ENCODE measurements at regions not wholly inside any gene's neighbourhood (a gene's known extent, or its start where the extent isn't known, plus 50 kb on each side); places are given as distances from the start of the nearest gene placed in this dataset.

DNA sequence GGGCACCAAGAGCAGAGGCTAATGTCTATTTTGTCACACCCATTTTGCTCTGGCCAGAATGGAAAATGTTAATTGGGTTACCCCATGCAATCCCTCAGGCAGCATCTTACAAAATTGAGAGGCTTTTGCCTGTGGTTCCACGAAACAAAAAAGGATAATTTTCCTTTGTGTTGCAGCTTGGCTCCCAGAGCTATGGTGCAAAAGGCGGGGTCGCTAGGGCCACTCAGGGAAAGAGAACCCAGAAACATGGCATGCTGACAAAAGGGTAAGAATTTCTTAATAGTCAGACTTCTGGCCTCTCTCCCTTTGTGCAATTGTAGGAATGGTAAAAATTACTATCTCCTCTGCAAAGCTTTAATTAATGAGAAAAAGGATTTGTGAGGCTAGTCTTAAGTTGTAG, 119.6 kb upstream of the BANK1 start:
- H3K36me3 ChIP-seq (ENCODE audit: control insufficient read depth, insufficient read depth, low read length), result no peaks in the 10 kb centered on the region
- CTCF ChIA-PET, result no interaction called here
- H3K27me3 ChIP-seq (ENCODE audit: control insufficient read depth, insufficient read depth, low read length), result no peaks in the 10 kb centered on the region
- no peak for TF ChIP-seq CTCF (IDR thresholded peaks at IDR 0.05; ENCODE audit: insufficient read depth, low read depth, low read length)
- DNase-seq (ENCODE audit: low read depth), result no peak
- H3K4me3 ChIP-seq (ENCODE audit: low read depth, low read length), result no peak overlapping the region
- POLR2A ChIA-PET, result interaction anchor here (0.6 kb wide), 1 partner anchor 59 kb away, joined by 3 read pairs; no protein-coding TSS in a partner anchor

- CTCF ChIA-PET, result no interaction called here
- no peak for TF ChIP-seq CTCF (IDR thresholded peaks at IDR 0.05; ENCODE audit: insufficient read depth, low read depth, low read length)
- Histone ChIP-seq H3K27me3 (ENCODE audit: control insufficient read depth, insufficient read depth, low read length) (no peaks in the 10 kb centered on the region), H3K36me3 (ENCODE audit: control insufficient read depth, insufficient read depth, low read length) (no peaks in the 10 kb centered on the region), H3K4me3 (ENCODE audit: low read depth, low read length) (no peak overlapping the region)
- POLR2A ChIA-PET, result no interaction called here
- no peak for DNase-seq (ENCODE audit: low read depth)
Observed at GRCh38 chr4:101670370-101670769, 120.2 kb upstream of the BANK1 start.

DNA sequence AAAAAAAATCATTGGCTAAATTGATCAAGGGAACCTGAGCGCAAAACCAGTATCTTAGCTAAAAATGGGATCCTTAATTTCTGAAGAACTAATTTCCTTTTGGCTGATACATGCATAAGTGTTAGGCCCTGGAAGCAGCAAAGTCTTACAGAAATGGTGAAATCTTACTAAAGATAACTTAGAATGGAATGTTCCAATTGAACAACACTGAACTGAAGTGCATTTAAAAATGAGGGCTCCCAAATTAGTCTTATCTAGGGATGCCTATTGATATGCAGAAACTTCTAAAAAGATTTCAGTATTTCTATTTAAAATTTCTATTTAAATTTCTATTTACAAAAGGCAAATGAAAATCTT, 120.7 kb upstream of the BANK1 start:
- Histone ChIP-seq H3K4me3 (ENCODE audit: low read depth, low read length) (no peak overlapping the region), H3K27me3 (ENCODE audit: control insufficient read depth, insufficient read depth, low read length) (no peaks in the 10 kb centered on the region), H3K36me3 (ENCODE audit: control insufficient read depth, insufficient read depth, low read length) (no peaks in the 10 kb centered on the region)
- no peak for DNase-seq (ENCODE audit: low read depth)
- ChIA-PET POLR2A (no interaction called here), CTCF (no interaction called here)
- TF ChIP-seq CTCF (IDR thresholded peaks at IDR 0.05; ENCODE audit: insufficient read depth, low read depth, low read length), result no peak

DNA sequence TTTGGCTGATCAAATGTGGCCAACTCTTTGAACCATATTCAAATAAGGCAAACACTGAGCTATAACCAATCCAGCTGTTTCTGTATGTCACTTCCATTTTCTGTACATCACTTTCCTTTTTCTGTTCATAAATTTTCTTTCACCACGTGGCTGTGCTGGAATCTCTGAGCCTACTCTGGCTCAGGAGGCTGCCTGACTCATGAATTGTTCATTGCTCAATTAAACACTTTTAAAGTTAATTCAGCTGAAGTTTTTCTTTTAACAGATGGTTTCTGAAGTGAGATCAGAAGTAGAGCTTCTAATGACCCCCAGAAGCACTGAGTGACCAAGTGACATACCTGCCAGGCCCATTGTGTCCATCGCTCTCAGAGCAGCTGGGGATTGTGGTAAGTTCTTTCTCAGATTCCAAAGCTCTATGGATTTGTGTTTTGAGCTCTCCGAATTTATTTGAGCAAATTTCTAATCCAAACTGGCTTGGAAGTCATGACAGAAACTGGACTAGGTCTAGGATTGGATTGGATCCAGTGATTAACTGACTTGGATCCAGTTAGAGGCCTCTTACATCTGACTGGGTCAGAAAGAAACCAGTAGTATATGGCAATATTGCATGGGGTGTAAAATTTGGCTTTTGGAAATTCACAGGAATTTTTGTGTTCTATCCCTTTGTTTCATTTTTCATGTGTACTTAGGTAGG, 121.2 kb upstream of the BANK1 start:
- DNase-seq (ENCODE audit: low read depth), result no peak

DNA sequence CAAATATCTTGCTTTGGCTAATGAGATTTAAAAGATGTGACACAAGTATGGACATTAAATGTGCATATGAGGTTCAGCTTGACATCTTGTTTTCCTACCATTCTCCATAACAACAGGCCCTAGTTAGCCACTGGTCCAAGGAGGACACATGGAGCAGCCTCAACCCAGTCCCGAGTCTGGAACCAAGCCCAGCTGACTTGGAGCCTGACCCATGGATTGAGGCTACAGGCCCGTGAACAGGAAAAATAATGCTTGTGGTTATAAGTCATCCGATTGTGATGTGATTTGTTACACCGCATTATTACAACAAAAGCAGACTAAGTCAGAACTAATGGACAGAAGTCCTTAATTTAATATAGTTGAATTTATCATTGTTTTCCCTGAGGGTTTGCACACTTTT, 123.2 kb upstream of the BANK1 start:
- ChIA-PET POLR2A (no interaction called here), CTCF (no interaction called here)
- TF ChIP-seq CTCF (IDR thresholded peaks at IDR 0.05; ENCODE audit: insufficient read depth, low read depth, low read length), result no peak
- Histone ChIP-seq H3K36me3 (ENCODE audit: control insufficient read depth, insufficient read depth, low read length) (no peaks in the 10 kb centered on the region), H3K27me3 (ENCODE audit: control insufficient read depth, insufficient read depth, low read length) (no peaks in the 10 kb centered on the region), H3K4me3 (ENCODE audit: low read depth, low read length) (no peak overlapping the region)
- DNase-seq (ENCODE audit: low read depth), result no peak

More for the DNA sequence above, 121.2 kb upstream of the BANK1 start:
- no peak for TF ChIP-seq CTCF (IDR thresholded peaks at IDR 0.05; ENCODE audit: insufficient read depth, low read depth, low read length)
- no peaks in the 10 kb centered on the region for H3K36me3 ChIP-seq (ENCODE audit: control insufficient read depth, insufficient read depth, low read length)
- POLR2A ChIA-PET, result no interaction called here
- CTCF ChIA-PET, result no interaction called here
- H3K4me3 ChIP-seq (ENCODE audit: low read depth, low read length), result no peak overlapping the region
- H3K27me3 ChIP-seq (ENCODE audit: control insufficient read depth, insufficient read depth, low read length), result no peaks in the 10 kb centered on the region
